Endothelial cell of umbilical vein (primary cell): ENCODE measurements at regions not wholly inside any gene's neighbourhood (a gene's known extent, or its start where the extent isn't known, plus 50 kb on each side); places are given as distances from the start of the nearest gene placed in this dataset.

Experiments
- BruUV-seq: library from RNA; stranded (reverse); fragments of 400-500 nt; replicated peaks from 2 replicates; lab custom pipeline; 2021; lab: Mats Ljungman, UMichigan
- CTCF ChIA-PET: fragments of 300-600, 350-600 bp; sonication (Branson Sonifier 250); formaldehyde crosslinking; loops from one replicate; lab custom pipeline; 2021; ENCODE audit warnings: antibody characterized with exemption, inconsistent platforms; lab: Charles Lee
- POLR2A ChIA-PET: fragments of 300-600, 350-600 bp; sonication (Branson Sonifier 250); formaldehyde crosslinking; loops from one replicate; lab custom pipeline; 2021; ENCODE audit warnings: antibody characterized with exemption, inconsistent platforms; lab: Charles Lee
- DNase-seq: peaks from one replicate; pipeline ENCODE4 v3.0.0-alpha.2; 2011; ENCODE audit warnings: low read depth, low spot score
- FAIRE-seq: peaks from 2 replicates; lab custom pipeline; 2011; peaks lifted over from hg19 to GRCh38; lab: Jason Lieb, UNC
- H2AFZ ChIP-seq: 2 replicates; pipeline ENCODE4 v1.6.0; 2012; ENCODE audit warnings: low read depth, low read length, control low read depth, inconsistent platforms
- H3K27ac ChIP-seq: 2 replicates; pipeline ENCODE4 v1.5.1; 2011; ENCODE audit warnings: low read depth, mild to moderate bottlenecking, control low read depth, low read length, moderate library complexity; ENCODE audit not compliant: insufficient read depth
- H3K27me3 ChIP-seq, 2 experiments: 2 replicates each; pipeline versions ENCODE4 v1.6.0 to v1.6.1; 2011; ENCODE audit warnings: low read length in 2 of 2, mixed read lengths in 1 of 2; ENCODE audit not compliant: control insufficient read depth in 2 of 2, insufficient read depth in 2 of 2
- H3K36me3 ChIP-seq, 2 experiments: 2 replicates in 1 of 2; 3 replicates in 1 of 2; pipeline ENCODE4 v1.5.1; 2011; ENCODE audit warnings: low read length in 2 of 2, mild to moderate bottlenecking in 1 of 2, moderate library complexity in 1 of 2; ENCODE audit not compliant: control insufficient read depth in 2 of 2, insufficient read depth in 2 of 2; ENCODE audit errors: extremely low read depth in 1 of 2
- H3K4me1 ChIP-seq: 3 replicates; pipeline ENCODE4 v1.5.1; 2011; ENCODE audit warnings: mild to moderate bottlenecking, low read length; ENCODE audit not compliant: control insufficient read depth, insufficient read depth; ENCODE audit errors: extremely low read depth
- H3K4me2 ChIP-seq: 2 replicates; pipeline ENCODE4 v1.6.1; 2011; ENCODE audit warnings: low read length, control low read depth, mixed read lengths; ENCODE audit not compliant: insufficient read depth
- H3K4me3 ChIP-seq, 3 experiments: fragments of 200-600 bp in 1 of 3; sonication (generic), shearing (Covaris generic) in 1 of 3; replicated peaks in 1 of 3; 2 replicates each; pipeline ENCODE4 v1.5.1; 2011 to 2016; ENCODE audit warnings: control low read depth in 3 of 3, low read length in 3 of 3, mild to moderate bottlenecking in 2 of 3, inconsistent platforms in 1 of 3, low read depth in 1 of 3, moderate library complexity in 1 of 3; ENCODE audit not compliant: insufficient read depth in 1 of 3
- H3K79me2 ChIP-seq: 2 replicates; pipeline ENCODE4 v1.6.0; 2012; ENCODE audit warnings: low read length, inconsistent platforms; ENCODE audit not compliant: control insufficient read depth, insufficient read depth
- H3K9ac ChIP-seq: replicated peaks from 2 replicates; pipeline ENCODE3; 2011; ENCODE audit warnings: low read length, control low read depth; ENCODE audit not compliant: insufficient read depth; ENCODE audit errors: extremely low read depth
- H3K9me1 ChIP-seq: replicated peaks from 3 replicates; pipeline ENCODE4 v1.6.0; 2011; ENCODE audit warnings: mild to moderate bottlenecking, low read length; ENCODE audit not compliant: control insufficient read depth, insufficient read depth; ENCODE audit errors: extremely low read depth
- H3K9me3 ChIP-seq: replicated peaks from 2 replicates; pipeline ENCODE4 v1.5.1; 2012; ENCODE audit warnings: low read length, inconsistent platforms; ENCODE audit not compliant: control insufficient read depth, insufficient read depth
- H4K20me1 ChIP-seq: replicated peaks from 2 replicates; pipeline ENCODE3; 2011; ENCODE audit warnings: mild to moderate bottlenecking, low read length; ENCODE audit not compliant: control insufficient read depth, insufficient read depth; ENCODE audit errors: extremely low read depth
- EZH2 ChIP-seq: IDR thresholded peaks from 2 replicates; pipeline ENCODE4 v1.6.1; 2012; ENCODE audit warnings: borderline replicate concordance, low read depth, mild to moderate bottlenecking, moderate library complexity, low read length, inconsistent platforms; ENCODE audit not compliant: severe bottlenecking
- FOS ChIP-seq: IDR thresholded peaks from 2 replicates; pipeline ENCODE4 v1.6.1; 2011; ENCODE audit warnings: mild to moderate bottlenecking, low read length, moderate library complexity, borderline replicate concordance; ENCODE audit not compliant: insufficient read depth
- GATA2 ChIP-seq: IDR thresholded peaks from 2 replicates; pipeline ENCODE4 v1.7.0; 2011; ENCODE audit warnings: low read depth, mild to moderate bottlenecking, moderate library complexity, mixed read lengths, low read length; ENCODE audit not compliant: insufficient read length, insufficient read depth
- JUN ChIP-seq: IDR thresholded peaks from 2 replicates; pipeline ENCODE4 v1.6.1; 2011; ENCODE audit warnings: borderline replicate concordance, low read depth; ENCODE audit not compliant: insufficient read length, insufficient read depth
- MYC ChIP-seq: IDR thresholded peaks from one replicate; pipeline ENCODE4 v1.6.1; 2011; ENCODE audit warnings: mild to moderate bottlenecking, low read depth, low read length
- POLR2A ChIP-seq: IDR thresholded peaks from 2 replicates; pipeline ENCODE4 v1.6.1; 2012; ENCODE audit warnings: low read depth, mild to moderate bottlenecking, control low read depth, low read length
- POLR2AphosphoS5 ChIP-seq: IDR thresholded peaks from 2 replicates; pipeline ENCODE4 v1.6.1; 2012; ENCODE audit warnings: low read depth, mild to moderate bottlenecking, control low read depth, low read length, moderate library complexity; ENCODE audit not compliant: insufficient read depth
- dilution Hi-C: fragments of 300-500 bp; cut with MboI; formaldehyde crosslinking; loops from one replicate; pipeline ENCODE4 v1.15.0; 2019; ENCODE audit warnings: low sequenced_read_pairs; ENCODE audit not compliant: extremely low pct_ligation_motif_present
- intact Hi-C: fragments of 100-400 bp; cut with micrococcal nuclease; formaldehyde crosslinking; loops from one replicate; pipeline ENCODE4 v1.10.0; 2022
- TF ChIP-seq, protein P1 (sequence below), 2 donors: IDR thresholded peaks; 1 replicate in 1 of 2; 2 replicates in 1 of 2; pipeline ENCODE4 v1.5.1; 2011; ENCODE audit warnings: low read length in 2 of 2, mild to moderate bottlenecking in 2 of 2, moderate library complexity in 2 of 2, control low read depth in 1 of 2, inconsistent platforms in 1 of 2, low read depth in 1 of 2; ENCODE audit not compliant: insufficient read depth in 1 of 2; ENCODE audit errors: extremely low read depth in 1 of 2
- TF ChIP-seq, protein P2 (sequence below): IDR thresholded peaks from 2 replicates; pipeline ENCODE4 v1.6.1; 2011; ENCODE audit not compliant: insufficient read depth, insufficient read length

DNA sequence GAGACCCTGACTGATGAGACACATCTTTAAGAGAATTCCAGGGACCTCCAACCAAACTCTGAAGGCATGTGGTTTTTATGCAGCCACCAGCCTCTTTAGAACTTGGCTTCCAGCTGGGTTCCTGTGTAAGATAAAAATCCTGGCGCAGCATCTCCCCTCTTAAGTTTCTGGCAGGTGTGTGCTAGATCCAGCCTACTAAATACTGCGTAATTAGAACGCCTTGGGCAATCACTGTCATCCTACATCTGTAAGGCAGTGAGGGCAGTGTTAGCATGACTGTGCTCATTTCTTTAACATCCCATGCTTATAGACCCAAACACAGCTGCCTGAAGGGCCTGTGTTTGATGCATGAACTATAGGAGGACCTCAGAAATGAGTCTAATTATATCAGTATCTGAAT, 173.5 kb upstream of the OBI1 start:
- intact Hi-C loops (no loop called here), dilution Hi-C loops (no loop called here)
- no peak overlapping the region for H2AFZ ChIP-seq
- ChIA-PET POLR2A (no interaction called here), CTCF (no interaction called here)
- H3K9me1 ChIP-seq, result no peaks in the 10 kb centered on the region
- no peaks in the 10 kb centered on the region for H3K4me1 ChIP-seq
- H3K9me3 ChIP-seq, result no peaks in the 10 kb centered on the region
- BruUV-seq, result no TSS peak
- FAIRE-seq (no peak), DNase-seq (no peak)
- no peaks in the 10 kb centered on the region for H4K20me1 ChIP-seq
- H3K4me3 ChIP-seq, result no peak overlapping the region
- H3K36me3 ChIP-seq, result no peaks in the 10 kb centered on the region
- no peak overlapping the region for H3K4me2 ChIP-seq
- H3K27ac ChIP-seq, result no peak overlapping the region
- H3K27me3 ChIP-seq, result no peaks in the 10 kb centered on the region
- H3K79me2 ChIP-seq, result no peaks in the 10 kb centered on the region
- H3K9ac ChIP-seq, result no peak overlapping the region
- no peak for TF ChIP-seq GATA2
- TF ChIP-seq POLR2A, result no peak

DNA sequence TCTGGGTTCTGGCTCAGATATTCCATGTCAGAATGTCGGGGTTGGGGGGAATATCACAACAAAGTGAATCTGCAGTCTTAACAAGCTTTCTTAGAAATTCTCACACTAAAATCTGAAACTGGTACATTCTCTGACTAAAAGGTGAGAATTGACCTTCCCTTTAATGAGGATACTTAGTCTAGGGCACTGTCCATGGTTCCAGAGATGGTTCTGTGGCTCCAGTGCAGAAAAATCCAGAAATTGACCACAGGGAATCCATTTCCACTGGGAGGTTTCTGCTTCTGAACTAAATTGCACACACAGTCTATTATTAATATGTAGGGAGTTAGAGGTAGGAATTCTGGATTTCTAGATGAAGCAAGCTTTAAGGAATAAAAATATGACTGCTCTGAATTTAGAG, 171.6 kb upstream of the OBI1 start:
- intact Hi-C loops (no loop called here), dilution Hi-C loops (no loop called here)
- Histone ChIP-seq H3K9ac (no peak overlapping the region), H2AFZ (no peak overlapping the region), H3K36me3 (no peaks in the 10 kb centered on the region), H3K4me1 (no peaks in the 10 kb centered on the region), H3K9me1 (no peaks in the 10 kb centered on the region), H4K20me1 (no peaks in the 10 kb centered on the region), H3K27me3 (no peaks in the 10 kb centered on the region), H3K4me2 (no peak overlapping the region), H3K79me2 (no peaks in the 10 kb centered on the region), H3K27ac (no peak overlapping the region), H3K9me3 (no peaks in the 10 kb centered on the region), H3K4me3 (no peak overlapping the region)
- ChIA-PET CTCF (no interaction called here), POLR2A (no interaction called here)
- DNase-seq (no peak), FAIRE-seq (no peak)
- BruUV-seq, result no TSS peak
- TF ChIP-seq GATA2 (no peak), JUN (no peak), EZH2 (no peak), MYC (no peak), POLR2AphosphoS5 (no peak), FOS (no peak), POLR2A (no peak)
- TF ChIP-seq, protein P1, sequence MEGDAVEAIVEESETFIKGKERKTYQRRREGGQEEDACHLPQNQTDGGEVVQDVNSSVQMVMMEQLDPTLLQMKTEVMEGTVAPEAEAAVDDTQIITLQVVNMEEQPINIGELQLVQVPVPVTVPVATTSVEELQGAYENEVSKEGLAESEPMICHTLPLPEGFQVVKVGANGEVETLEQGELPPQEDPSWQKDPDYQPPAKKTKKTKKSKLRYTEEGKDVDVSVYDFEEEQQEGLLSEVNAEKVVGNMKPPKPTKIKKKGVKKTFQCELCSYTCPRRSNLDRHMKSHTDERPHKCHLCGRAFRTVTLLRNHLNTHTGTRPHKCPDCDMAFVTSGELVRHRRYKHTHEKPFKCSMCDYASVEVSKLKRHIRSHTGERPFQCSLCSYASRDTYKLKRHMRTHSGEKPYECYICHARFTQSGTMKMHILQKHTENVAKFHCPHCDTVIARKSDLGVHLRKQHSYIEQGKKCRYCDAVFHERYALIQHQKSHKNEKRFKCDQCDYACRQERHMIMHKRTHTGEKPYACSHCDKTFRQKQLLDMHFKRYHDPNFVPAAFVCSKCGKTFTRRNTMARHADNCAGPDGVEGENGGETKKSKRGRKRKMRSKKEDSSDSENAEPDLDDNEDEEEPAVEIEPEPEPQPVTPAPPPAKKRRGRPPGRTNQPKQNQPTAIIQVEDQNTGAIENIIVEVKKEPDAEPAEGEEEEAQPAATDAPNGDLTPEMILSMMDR (IDR thresholded peaks at IDR 0.05; ENCODE audit: extremely low read depth in 1 of 2, insufficient read depth in 1 of 2, low read depth in 1 of 2, low read length in 2 of 2), result no peak
- TF ChIP-seq, protein P2, sequence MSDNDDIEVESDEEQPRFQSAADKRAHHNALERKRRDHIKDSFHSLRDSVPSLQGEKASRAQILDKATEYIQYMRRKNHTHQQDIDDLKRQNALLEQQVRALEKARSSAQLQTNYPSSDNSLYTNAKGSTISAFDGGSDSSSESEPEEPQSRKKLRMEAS, result no peak
